ENCODE measurements at regions not wholly inside any gene's neighbourhood (a gene's known extent, or its start where the extent isn't known, plus 50 kb on each side); places are given as distances from the start of the nearest gene placed in this dataset.

DNA sequence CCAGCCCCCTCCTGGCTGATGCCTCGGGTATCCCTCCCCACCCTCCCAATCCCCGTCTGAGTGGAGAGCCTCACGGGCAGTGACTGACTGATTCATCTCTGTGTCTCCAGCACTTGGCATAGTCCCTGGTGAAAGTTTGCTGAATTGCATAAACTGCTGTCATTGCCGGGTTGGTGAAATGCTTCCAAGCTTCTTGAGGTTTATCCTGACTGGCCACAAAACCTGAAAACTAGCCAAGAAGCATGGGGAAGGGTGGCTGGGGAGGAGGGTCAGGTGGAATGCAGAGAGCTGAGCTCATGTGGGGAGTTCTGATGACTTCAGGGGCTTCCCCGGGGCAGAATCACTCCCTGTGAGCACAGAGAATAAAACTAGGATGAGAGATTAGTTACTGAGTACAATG lies 56.9 kb upstream of the GGTA1 start:
- Histone ChIP-seq H3K27me3 (no peaks in the 10 kb centered on the region), H3K4me3 (no peak overlapping the region), H3K36me3 (no peaks in the 10 kb centered on the region), H3K27ac (peak overlapping the region in 7 of 10 donors; percentile 67 to 90 (median 74)), H3K9me3 (no peaks in the 10 kb centered on the region), H3K4me1 (peaks cover 12 to 45% (median 29%) of the 10 kb centered on the region in 9 donors)
- TF ChIP-seq, protein P1, sequence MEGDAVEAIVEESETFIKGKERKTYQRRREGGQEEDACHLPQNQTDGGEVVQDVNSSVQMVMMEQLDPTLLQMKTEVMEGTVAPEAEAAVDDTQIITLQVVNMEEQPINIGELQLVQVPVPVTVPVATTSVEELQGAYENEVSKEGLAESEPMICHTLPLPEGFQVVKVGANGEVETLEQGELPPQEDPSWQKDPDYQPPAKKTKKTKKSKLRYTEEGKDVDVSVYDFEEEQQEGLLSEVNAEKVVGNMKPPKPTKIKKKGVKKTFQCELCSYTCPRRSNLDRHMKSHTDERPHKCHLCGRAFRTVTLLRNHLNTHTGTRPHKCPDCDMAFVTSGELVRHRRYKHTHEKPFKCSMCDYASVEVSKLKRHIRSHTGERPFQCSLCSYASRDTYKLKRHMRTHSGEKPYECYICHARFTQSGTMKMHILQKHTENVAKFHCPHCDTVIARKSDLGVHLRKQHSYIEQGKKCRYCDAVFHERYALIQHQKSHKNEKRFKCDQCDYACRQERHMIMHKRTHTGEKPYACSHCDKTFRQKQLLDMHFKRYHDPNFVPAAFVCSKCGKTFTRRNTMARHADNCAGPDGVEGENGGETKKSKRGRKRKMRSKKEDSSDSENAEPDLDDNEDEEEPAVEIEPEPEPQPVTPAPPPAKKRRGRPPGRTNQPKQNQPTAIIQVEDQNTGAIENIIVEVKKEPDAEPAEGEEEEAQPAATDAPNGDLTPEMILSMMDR (IDR thresholded peaks at IDR 0.05) = no peak
- whole genome bisulfite sequencing, 2 donors = 18 to 20% methylated on average over 5 of the region's 5 CpGs
- intact Hi-C loops (cut with DNase I) = loop anchor here in 7 of 10 donors (5.0 to 10.0 kb wide), 5 partner anchors 41 to 188 kb away; no protein-coding TSS in a partner anchor
- DNase-seq (peak in 1 of 2 donors; percentile 53), ATAC-seq (peak in 6 of 8 donors; percentile 2 to 70 (median 32))

DNA sequence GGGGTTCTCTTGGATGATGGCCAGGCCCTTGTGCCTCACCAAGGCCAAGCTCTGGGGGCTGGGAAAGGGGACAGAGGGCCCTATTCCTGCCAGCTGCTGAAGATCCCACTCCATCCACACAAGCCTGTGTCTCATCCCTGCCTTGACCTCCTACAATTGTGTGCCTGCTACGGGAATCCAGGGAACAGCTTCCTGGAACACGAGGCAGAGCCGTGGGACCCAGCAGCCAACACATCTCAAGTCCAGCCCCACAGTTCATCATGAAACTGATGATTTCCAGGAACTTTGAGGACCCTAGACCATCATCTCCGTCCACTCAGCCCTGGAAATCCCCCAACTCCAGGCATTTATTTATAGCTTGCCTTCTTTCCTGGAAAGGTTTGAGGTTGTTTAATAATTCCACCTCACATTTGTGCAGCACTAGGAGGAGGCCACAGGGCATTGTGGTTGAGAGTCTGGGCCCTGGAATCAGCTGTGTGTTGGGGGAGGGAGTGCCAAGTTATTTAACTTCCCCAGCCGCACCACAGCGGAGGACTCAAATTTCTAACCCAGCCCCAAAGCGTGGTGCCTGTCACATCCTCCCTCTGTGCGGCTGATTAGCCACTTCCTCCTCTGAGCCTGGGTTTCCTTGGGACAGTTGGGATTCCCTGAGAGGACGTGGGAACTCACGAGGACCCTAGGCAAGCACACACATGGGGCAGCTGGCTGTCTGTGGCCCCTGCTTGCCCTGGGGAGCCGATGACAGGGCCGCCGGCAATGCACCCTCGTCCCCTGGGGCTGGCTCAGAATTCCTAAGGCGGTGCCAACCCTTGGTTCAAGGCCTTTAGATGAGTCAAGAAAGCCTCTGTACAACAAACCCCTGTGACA lies 58.2 kb upstream of the GGTA1 start:
- DNase-seq = peak; percentile 59 to 86
- 4 to 8% methylated on average over 15 of the region's 15 CpGs for WGBS, 2 donors
- TF ChIP-seq, protein P1 (IDR thresholded peaks at IDR 0.05) = no peak
- H3K27ac ChIP-seq = peak overlapping the region; percentile 4 to 90 (median 74)
- H3K9me3 ChIP-seq = no peaks in the 10 kb centered on the region
- H3K4me3 ChIP-seq = no peak overlapping the region
- H3K4me1 ChIP-seq = peaks cover 12 to 44% (median 29%) of the 10 kb centered on the region in 9 donors
- no peaks in the 10 kb centered on the region for H3K36me3 ChIP-seq
- intact Hi-C loops (cut with DNase I) = loop anchor here in 7 of 10 donors (5.0 to 10.0 kb wide), 5 partner anchors 39 to 187 kb away; no protein-coding TSS in a partner anchor
- H3K27me3 ChIP-seq = no peaks in the 10 kb centered on the region
- ATAC-seq = peak; percentile 76 to 93 (median 86)

DNA sequence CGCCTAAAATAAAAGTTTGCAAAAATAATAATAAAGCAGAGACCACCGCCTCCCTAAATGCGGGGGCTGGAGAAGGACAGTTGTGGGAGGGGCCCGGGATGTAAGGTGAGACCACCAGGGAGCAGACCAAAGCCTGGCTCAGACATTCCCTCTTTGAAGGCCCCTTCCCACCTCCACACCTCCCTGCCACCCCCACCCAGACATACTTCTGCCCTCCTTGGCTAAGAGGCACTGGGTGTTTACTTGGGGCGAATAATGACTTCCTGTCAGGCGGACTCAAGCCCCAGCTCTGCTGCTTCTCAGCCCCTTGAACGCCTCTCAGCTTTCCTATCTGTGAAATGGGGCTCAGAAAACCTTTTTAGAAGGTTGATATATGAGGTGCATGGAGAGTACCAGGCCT lies 58.8 kb upstream of the GGTA1 start:
- H3K9me3 ChIP-seq = no peaks in the 10 kb centered on the region
- ATAC-seq = no peak
- H3K27me3 ChIP-seq = no peaks in the 10 kb centered on the region
- TF ChIP-seq, protein P1 (IDR thresholded peaks at IDR 0.05) = no peak
- H3K4me1 ChIP-seq = peaks cover 12 to 44% (median 29%) of the 10 kb centered on the region in 9 donors
- no peak for DNase-seq
- intact Hi-C loops (cut with DNase I) = loop anchor here in 7 of 10 donors (5.0 to 10.0 kb wide), 5 partner anchors 39 to 186 kb away; no protein-coding TSS in a partner anchor
- no peaks in the 10 kb centered on the region for H3K36me3 ChIP-seq
- H3K4me3 ChIP-seq = no peak overlapping the region
- 64 to 71% methylated on average over 7 of the region's 7 CpGs for WGBS, 2 donors
- peak overlapping the region in 9 of 10 donors; percentile 58 to 90 (median 74) for H3K27ac ChIP-seq

DNA sequence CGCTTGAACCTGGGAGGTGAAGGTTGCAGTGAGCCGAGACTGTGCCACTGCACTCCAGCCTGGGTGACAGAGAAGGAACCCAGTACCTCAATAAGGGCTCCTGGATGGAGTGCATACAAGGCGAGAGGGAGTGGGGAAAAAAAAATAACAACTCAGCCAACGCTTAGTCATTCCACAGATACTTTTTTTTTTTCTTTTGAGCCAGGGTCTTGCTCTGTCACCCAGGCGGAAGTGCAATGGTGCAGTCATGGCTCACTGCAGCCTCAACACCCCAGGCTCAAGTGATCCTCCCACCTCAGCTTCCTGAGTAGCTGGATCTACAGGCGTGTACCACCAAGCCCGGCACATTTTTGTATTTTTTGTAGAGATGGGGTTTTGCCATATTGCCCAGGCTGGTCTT lies 59.5 kb upstream of the GGTA1 start:
- DNase-seq (no peak), ATAC-seq (no peak)
- H3K4me1 ChIP-seq = peaks cover 12 to 44% (median 29%) of the 10 kb centered on the region in 9 donors
- intact Hi-C loops (cut with DNase I) = loop anchor here in 7 of 10 donors (5.0 to 10.0 kb wide), 5 partner anchors 38 to 186 kb away; no protein-coding TSS in a partner anchor
- no peak overlapping the region for H3K4me3 ChIP-seq
- 83 to 92% methylated on average over 7 of the region's 7 CpGs for WGBS, 2 donors
- H3K36me3 ChIP-seq = no peaks in the 10 kb centered on the region
- H3K27me3 ChIP-seq = no peaks in the 10 kb centered on the region
- peak overlapping the region in 2 of 10 donors; percentile 75 to 90 for H3K27ac ChIP-seq
- H3K9me3 ChIP-seq = no peaks in the 10 kb centered on the region
- TF ChIP-seq, protein P1 (IDR thresholded peaks at IDR 0.05) = no peak
